C4-2B (cell line): ENCODE measurements at regions not wholly inside any gene's neighbourhood (a gene's known extent, or its start where the extent isn't known, plus 50 kb on each side); places are given as distances from the start of the nearest gene placed in this dataset.

ENCODE experiments used
- ZFX ChIP-seq: fragments of 450-650 bp; IDR thresholded peaks from 2 replicates; pipeline ENCODE4 v1.6.1; 2017
- TF ChIP-seq, protein P1 (sequence below): fragments of 450-650 bp; conservative IDR thresholded peaks from 2 replicates; pipeline ENCODE4 v1.5.1; 2017; ENCODE audit warnings: mild to moderate bottlenecking

DNA sequence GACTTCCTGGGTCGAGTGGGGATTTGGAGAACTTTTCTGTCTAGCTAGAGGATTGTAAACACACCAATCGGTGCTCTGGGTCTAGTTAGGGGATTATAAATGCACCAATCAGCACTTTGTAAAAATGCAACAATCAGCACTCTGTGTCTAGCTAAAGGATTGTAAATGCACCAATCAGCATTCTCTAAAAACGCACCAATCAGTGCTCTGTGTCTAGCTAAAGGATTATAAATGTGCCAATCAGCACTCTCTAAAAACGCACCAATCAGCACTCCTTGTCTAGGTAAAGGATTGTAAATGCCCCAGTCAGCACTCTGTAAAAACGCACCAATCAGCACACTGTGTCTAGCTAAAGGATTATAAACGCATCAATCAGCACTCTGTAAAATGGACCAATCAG is 209.0 kb upstream of the SLC35B3 start:
- TF ChIP-seq, protein P1, sequence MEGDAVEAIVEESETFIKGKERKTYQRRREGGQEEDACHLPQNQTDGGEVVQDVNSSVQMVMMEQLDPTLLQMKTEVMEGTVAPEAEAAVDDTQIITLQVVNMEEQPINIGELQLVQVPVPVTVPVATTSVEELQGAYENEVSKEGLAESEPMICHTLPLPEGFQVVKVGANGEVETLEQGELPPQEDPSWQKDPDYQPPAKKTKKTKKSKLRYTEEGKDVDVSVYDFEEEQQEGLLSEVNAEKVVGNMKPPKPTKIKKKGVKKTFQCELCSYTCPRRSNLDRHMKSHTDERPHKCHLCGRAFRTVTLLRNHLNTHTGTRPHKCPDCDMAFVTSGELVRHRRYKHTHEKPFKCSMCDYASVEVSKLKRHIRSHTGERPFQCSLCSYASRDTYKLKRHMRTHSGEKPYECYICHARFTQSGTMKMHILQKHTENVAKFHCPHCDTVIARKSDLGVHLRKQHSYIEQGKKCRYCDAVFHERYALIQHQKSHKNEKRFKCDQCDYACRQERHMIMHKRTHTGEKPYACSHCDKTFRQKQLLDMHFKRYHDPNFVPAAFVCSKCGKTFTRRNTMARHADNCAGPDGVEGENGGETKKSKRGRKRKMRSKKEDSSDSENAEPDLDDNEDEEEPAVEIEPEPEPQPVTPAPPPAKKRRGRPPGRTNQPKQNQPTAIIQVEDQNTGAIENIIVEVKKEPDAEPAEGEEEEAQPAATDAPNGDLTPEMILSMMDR = no peak
- TF ChIP-seq ZFX = no peak
